IMR-90 (cell line): ENCODE measurements at regions not wholly inside any gene's neighbourhood (a gene's known extent, or its start where the extent isn't known, plus 50 kb on each side); places are given as distances from the start of the nearest gene placed in this dataset.

Experiments
- ATAC-seq: fragments of 200-7000 bp; cut with Tn5 transposase; 2 replicates; pipeline ENCODE4 v1.9.1; 2020; ENCODE audit warnings: low read depth, mild to moderate bottlenecking, moderate library complexity
- BruUV-seq: library from RNA; stranded (reverse); fragments of 400-500 nt; replicated peaks from 2 replicates; lab custom pipeline; 2021; lab: Mats Ljungman, UMichigan
- CTCF ChIA-PET: fragments of 300-600 bp; formaldehyde crosslinking; extraction: SDS; loops from one replicate; lab custom pipeline; 2021; ENCODE audit warnings: antibody characterized with exemption; lab: Yijun Ruan, JAX
- POLR2A ChIA-PET: fragments of 300-600 bp; sonication (Branson Sonifier 250); formaldehyde crosslinking; loops from one replicate; lab custom pipeline; 2022; ENCODE audit warnings: antibody characterized with exemption; ENCODE audit not compliant: unreplicated experiment; lab: Charles Lee
- DNase-seq: peaks from one replicate; pipeline ENCODE4 v3.0.0; 2013
- H2AFZ ChIP-seq: replicated peaks from 2 replicates; pipeline ENCODE3; 2013; ENCODE audit warnings: low read length, mild to moderate bottlenecking; ENCODE audit not compliant: poor library complexity
- H2AK5ac ChIP-seq: 2 replicates; pipeline ENCODE4 v1.6.1; 2013; ENCODE audit warnings: low read depth, low read length, inconsistent platforms
- H2AK9ac ChIP-seq: replicated peaks from 2 replicates; pipeline ENCODE3; 2013; ENCODE audit warnings: mild to moderate bottlenecking, low read depth, low read length, moderate library complexity; ENCODE audit not compliant: poor library complexity
- H2BK120ac ChIP-seq: 2 replicates; pipeline ENCODE4 v1.6.1; 2013; ENCODE audit warnings: low read depth, low read length, inconsistent platforms
- H2BK15ac ChIP-seq: 3 replicates; pipeline ENCODE4 v1.6.1; 2013; ENCODE audit warnings: low read depth, low read length, inconsistent platforms
- H2BK20ac ChIP-seq: 2 replicates; pipeline ENCODE4 v1.6.1; 2013; ENCODE audit warnings: low read depth, mild to moderate bottlenecking, inconsistent platforms, low read length, moderate library complexity
- H2BK5ac ChIP-seq: 2 replicates; pipeline ENCODE4 v1.6.1; 2013; ENCODE audit warnings: mild to moderate bottlenecking, low read depth, low read length, inconsistent platforms; ENCODE audit not compliant: poor library complexity, severe bottlenecking
- H3K14ac ChIP-seq: replicated peaks from 2 replicates; pipeline ENCODE4 v1.6.1; 2013; ENCODE audit warnings: low read depth, low read length, inconsistent platforms
- H3K18ac ChIP-seq: 2 replicates; pipeline ENCODE4 v1.6.1; 2013; ENCODE audit warnings: low read depth, low read length, control low read depth
- H3K23ac ChIP-seq: 2 replicates; pipeline ENCODE4 v1.6.1; 2013; ENCODE audit warnings: low read depth, low read length, inconsistent platforms
- H3K27ac ChIP-seq: 2 replicates; pipeline ENCODE4 v1.5.1; 2013; ENCODE audit warnings: mild to moderate bottlenecking, control low read depth, low read length; ENCODE audit not compliant: insufficient read depth
- H3K27me3 ChIP-seq: 2 replicates; pipeline ENCODE4 v1.6.1; 2013; ENCODE audit warnings: low read length; ENCODE audit not compliant: control insufficient read depth, insufficient read depth
- H3K36me3 ChIP-seq: 2 replicates; pipeline ENCODE4 v1.6.1; 2013; ENCODE audit warnings: low read length, mixed read lengths; ENCODE audit not compliant: control insufficient read depth, insufficient read depth
- H3K4ac ChIP-seq: 2 replicates; pipeline ENCODE4 v1.6.1; 2013; ENCODE audit warnings: low read depth, low read length, inconsistent platforms
- H3K4me1 ChIP-seq: 2 replicates; pipeline ENCODE4 v1.6.1; 2013; ENCODE audit warnings: low read length, mixed read lengths; ENCODE audit not compliant: control insufficient read depth, insufficient read depth
- H3K4me2 ChIP-seq: 2 replicates; pipeline ENCODE4 v1.6.1; 2013; ENCODE audit warnings: low read depth, mild to moderate bottlenecking, control low read depth, low read length, moderate library complexity
- H3K4me3 ChIP-seq: 2 replicates; pipeline ENCODE4 v1.5.1; 2013; ENCODE audit warnings: low read depth, mild to moderate bottlenecking, control low read depth, low read length, moderate library complexity; ENCODE audit not compliant: insufficient read depth
- H3K56ac ChIP-seq: 2 replicates; pipeline ENCODE4 v1.6.1; 2013; ENCODE audit warnings: low read length, inconsistent platforms; ENCODE audit not compliant: insufficient read depth; ENCODE audit errors: extremely low read depth
- H3K79me1 ChIP-seq, 2 experiments: 2 replicates each; pipeline ENCODE4 v1.6.1; 2013; ENCODE audit warnings: low read length in 2 of 2, inconsistent platforms in 1 of 2, low read depth in 1 of 2
- H3K9ac ChIP-seq: 2 replicates; pipeline ENCODE4 v1.6.1; 2013; ENCODE audit warnings: low read depth, low read length, control low read depth
- H3K9me1 ChIP-seq: 2 replicates; pipeline ENCODE4 v1.6.1; 2013; ENCODE audit warnings: low read length, inconsistent platforms; ENCODE audit not compliant: insufficient read depth
- H3K9me3 ChIP-seq: 2 replicates; pipeline ENCODE4 v1.6.1; 2013; ENCODE audit warnings: low read length; ENCODE audit not compliant: control insufficient read depth, insufficient read depth
- H4K20me1 ChIP-seq: 2 replicates; pipeline ENCODE4 v1.6.1; 2013; ENCODE audit warnings: low read length, inconsistent platforms; ENCODE audit not compliant: insufficient read depth
- H4K5ac ChIP-seq: 2 replicates; pipeline ENCODE4 v1.6.1; 2013; ENCODE audit warnings: mild to moderate bottlenecking, low read depth, low read length, control low read depth
- H4K8ac ChIP-seq, 2 experiments: 2 replicates each; pipeline ENCODE4 v1.6.1; 2013; ENCODE audit warnings: low read depth in 2 of 2, low read length in 2 of 2, control low read depth in 1 of 2, inconsistent platforms in 1 of 2
- H4K91ac ChIP-seq: 2 replicates; pipeline ENCODE4 v1.6.1; 2013; ENCODE audit warnings: low read depth, low read length, inconsistent platforms; ENCODE audit not compliant: insufficient read depth
- BHLHE40 ChIP-seq: fragments of 150-350 bp; IDR thresholded peaks from 2 replicates; pipeline ENCODE4 v1.6.1; 2016; ENCODE audit warnings: mild to moderate bottlenecking, low read depth, low read length
- CEBPB ChIP-seq: IDR thresholded peaks from 2 replicates; pipeline ENCODE4 v1.6.1; 2012; ENCODE audit warnings: low read depth, low read length, improper control_type of control experiment
- CHD1 ChIP-seq: IDR thresholded peaks from 2 replicates; pipeline ENCODE4 v1.6.1; 2012; ENCODE audit warnings: low read depth, low read length, improper control_type of control experiment
- FOS ChIP-seq: fragments of 150-350 bp; IDR thresholded peaks from 2 replicates; pipeline ENCODE4 v1.6.1; 2016; ENCODE audit warnings: low read depth, low read length
- MAFK ChIP-seq: IDR thresholded peaks from 2 replicates; pipeline ENCODE4 v1.6.1; 2012; ENCODE audit warnings: low read depth, low read length, improper control_type of control experiment
- MAZ ChIP-seq: IDR thresholded peaks from 2 replicates; pipeline ENCODE4 v1.6.1; 2012; ENCODE audit warnings: low read depth, mild to moderate bottlenecking, low read length, improper control_type of control experiment, moderate library complexity, borderline replicate concordance
- MXI1 ChIP-seq: IDR thresholded peaks from 2 replicates; pipeline ENCODE4 v1.6.1; 2012; ENCODE audit warnings: low read depth, mild to moderate bottlenecking, low read length, moderate library complexity, borderline replicate concordance
- NFE2L2 ChIP-seq: fragments of 150-350 bp; IDR thresholded peaks from 2 replicates; pipeline ENCODE4 v1.6.1; 2016; ENCODE audit warnings: low read depth, mild to moderate bottlenecking, low read length
- POLR2A ChIP-seq: IDR thresholded peaks from 2 replicates; pipeline ENCODE4 v1.6.1; 2012; ENCODE audit warnings: mild to moderate bottlenecking, low read depth, low read length
- RAD21 ChIP-seq: IDR thresholded peaks from 2 replicates; pipeline ENCODE4 v1.6.1; 2012; ENCODE audit warnings: low read length, improper control_type of control experiment
- RCOR1 ChIP-seq: IDR thresholded peaks from 2 replicates; pipeline ENCODE4 v1.6.1; 2012; ENCODE audit warnings: mild to moderate bottlenecking, low read length, improper control_type of control experiment; ENCODE audit not compliant: insufficient replicate concordance
- RFX5 ChIP-seq: IDR thresholded peaks from 2 replicates; pipeline ENCODE4 v1.8.0; 2012; ENCODE audit warnings: low read depth, mild to moderate bottlenecking, low read length, moderate library complexity
- SMC3 ChIP-seq: fragments of 150-350 bp; IDR thresholded peaks from 2 replicates; pipeline ENCODE4 v1.6.1; 2016; ENCODE audit warnings: low read depth, mild to moderate bottlenecking, antibody characterized with exemption, low read length, moderate library complexity
- WGBS, 2 experiments: methylation state at CpG; one replicate each; pipeline versions ENCODE4 v1.1.5 to v1.1.7; 2013; ENCODE audit warnings: missing lambda C conversion rate in 2 of 2; ENCODE audit not compliant: insufficient read length in 1 of 2; ENCODE audit errors: extremely low coverage in 2 of 2; 5-methylcytosine and 5-hydroxymethylcytosine counted together
- dilution Hi-C: fragments of 300-500 bp; cut with HindIII; formaldehyde crosslinking; loops from one replicate; pipeline ENCODE4 v1.14.3; 2018; ENCODE audit warnings: low sequenced_read_pairs; ENCODE audit not compliant: unreplicated experiment
- in situ Hi-C: fragments of 300-500 bp; cut with MboI; formaldehyde crosslinking; loops from 3 replicates; pipeline ENCODE4 v1.14.3; 2019; ENCODE audit warnings: low sequenced_read_pairs, inconsistent platforms, mixed read lengths
- intact Hi-C: fragments of 100-400 bp; cut with micrococcal nuclease; formaldehyde crosslinking; loops from 2 replicates; pipeline ENCODE4 v1.10.0; 2022
- TF ChIP-seq, protein P1 (sequence below): conservative IDR thresholded peaks from 2 replicates; pipeline ENCODE4 v1.5.1; 2012; ENCODE audit warnings: mild to moderate bottlenecking, low read depth, low read length, improper control_type of control experiment
- TF ChIP-seq, protein P2 (sequence below): fragments of 150-350 bp; IDR thresholded peaks from 2 replicates; pipeline ENCODE4 v1.6.1; 2017; ENCODE audit warnings: mild to moderate bottlenecking, antibody characterized with exemption, low read length, low read depth
- TF ChIP-seq, protein P3 (sequence below): fragments of 150-350 bp; IDR thresholded peaks from 2 replicates; pipeline ENCODE4 v1.6.1; 2016; ENCODE audit warnings: low read depth, mild to moderate bottlenecking, low read length, moderate library complexity, borderline replicate concordance

- no peak overlapping the region for H2AK5ac ChIP-seq
- no peak for TF ChIP-seq FOS
- TF ChIP-seq SMC3: no peak
- TF ChIP-seq POLR2A: no peak
- TF ChIP-seq, protein P1, sequence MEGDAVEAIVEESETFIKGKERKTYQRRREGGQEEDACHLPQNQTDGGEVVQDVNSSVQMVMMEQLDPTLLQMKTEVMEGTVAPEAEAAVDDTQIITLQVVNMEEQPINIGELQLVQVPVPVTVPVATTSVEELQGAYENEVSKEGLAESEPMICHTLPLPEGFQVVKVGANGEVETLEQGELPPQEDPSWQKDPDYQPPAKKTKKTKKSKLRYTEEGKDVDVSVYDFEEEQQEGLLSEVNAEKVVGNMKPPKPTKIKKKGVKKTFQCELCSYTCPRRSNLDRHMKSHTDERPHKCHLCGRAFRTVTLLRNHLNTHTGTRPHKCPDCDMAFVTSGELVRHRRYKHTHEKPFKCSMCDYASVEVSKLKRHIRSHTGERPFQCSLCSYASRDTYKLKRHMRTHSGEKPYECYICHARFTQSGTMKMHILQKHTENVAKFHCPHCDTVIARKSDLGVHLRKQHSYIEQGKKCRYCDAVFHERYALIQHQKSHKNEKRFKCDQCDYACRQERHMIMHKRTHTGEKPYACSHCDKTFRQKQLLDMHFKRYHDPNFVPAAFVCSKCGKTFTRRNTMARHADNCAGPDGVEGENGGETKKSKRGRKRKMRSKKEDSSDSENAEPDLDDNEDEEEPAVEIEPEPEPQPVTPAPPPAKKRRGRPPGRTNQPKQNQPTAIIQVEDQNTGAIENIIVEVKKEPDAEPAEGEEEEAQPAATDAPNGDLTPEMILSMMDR: no peak
- no peak for TF ChIP-seq RAD21
- TF ChIP-seq MAZ: no peak
- TF ChIP-seq BHLHE40: no peak
- no peak for TF ChIP-seq CHD1
- no peak for TF ChIP-seq RFX5
- TF ChIP-seq, protein P2, sequence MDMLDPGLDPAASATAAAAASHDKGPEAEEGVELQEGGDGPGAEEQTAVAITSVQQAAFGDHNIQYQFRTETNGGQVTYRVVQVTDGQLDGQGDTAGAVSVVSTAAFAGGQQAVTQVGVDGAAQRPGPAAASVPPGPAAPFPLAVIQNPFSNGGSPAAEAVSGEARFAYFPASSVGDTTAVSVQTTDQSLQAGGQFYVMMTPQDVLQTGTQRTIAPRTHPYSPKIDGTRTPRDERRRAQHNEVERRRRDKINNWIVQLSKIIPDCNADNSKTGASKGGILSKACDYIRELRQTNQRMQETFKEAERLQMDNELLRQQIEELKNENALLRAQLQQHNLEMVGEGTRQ: no peak
- no peak for TF ChIP-seq RCOR1
- TF ChIP-seq CEBPB: no peak
- TF ChIP-seq MXI1: no peak
- no peak for TF ChIP-seq NFE2L2
- no peak for TF ChIP-seq MAFK
- TF ChIP-seq, protein P3, sequence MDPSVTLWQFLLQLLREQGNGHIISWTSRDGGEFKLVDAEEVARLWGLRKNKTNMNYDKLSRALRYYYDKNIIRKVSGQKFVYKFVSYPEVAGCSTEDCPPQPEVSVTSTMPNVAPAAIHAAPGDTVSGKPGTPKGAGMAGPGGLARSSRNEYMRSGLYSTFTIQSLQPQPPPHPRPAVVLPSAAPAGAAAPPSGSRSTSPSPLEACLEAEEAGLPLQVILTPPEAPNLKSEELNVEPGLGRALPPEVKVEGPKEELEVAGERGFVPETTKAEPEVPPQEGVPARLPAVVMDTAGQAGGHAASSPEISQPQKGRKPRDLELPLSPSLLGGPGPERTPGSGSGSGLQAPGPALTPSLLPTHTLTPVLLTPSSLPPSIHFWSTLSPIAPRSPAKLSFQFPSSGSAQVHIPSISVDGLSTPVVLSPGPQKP: no peak
- CTCF ChIA-PET: no interaction called here
- no peak overlapping the region for H4K5ac ChIP-seq
- ATAC-seq: no peak
- no peak overlapping the region for H3K56ac ChIP-seq
- dilution Hi-C loops: no loop called here
- H3K14ac ChIP-seq: no peak overlapping the region
- H2BK15ac ChIP-seq: no peak overlapping the region
- no peaks in the 10 kb centered on the region for H3K79me1 ChIP-seq
- no peak overlapping the region for H2BK120ac ChIP-seq
- no peak overlapping the region for H2AK9ac ChIP-seq
- no peak overlapping the region for H3K18ac ChIP-seq
- no peak overlapping the region for H4K8ac ChIP-seq
- no peaks in the 10 kb centered on the region for H4K20me1 ChIP-seq
- no CpG with 5 or more reads among the region's 1 CpG for WGBS, 2 experiments
- BruUV-seq: no TSS peak
- no peak for DNase-seq
- no peak overlapping the region for H3K4me2 ChIP-seq
- intact Hi-C loops: no loop called here
- no peak overlapping the region for H3K9ac ChIP-seq
- H3K4me3 ChIP-seq: no peak overlapping the region
- H3K9me3 ChIP-seq: no peaks in the 10 kb centered on the region
- H3K4ac ChIP-seq: no peak overlapping the region
- no peak overlapping the region for H3K27ac ChIP-seq
- H3K9me1 ChIP-seq: no peaks in the 10 kb centered on the region
- H2AFZ ChIP-seq: no peak overlapping the region
- no peak overlapping the region for H3K23ac ChIP-seq
- no peaks in the 10 kb centered on the region for H3K36me3 ChIP-seq
- POLR2A ChIA-PET: interaction anchor here (0.6 kb wide), 1 partner anchor 594 kb away, joined by 5 read pairs; no protein-coding TSS in a partner anchor
- H2BK20ac ChIP-seq: no peak overlapping the region
- H4K91ac ChIP-seq: no peak overlapping the region
- in situ Hi-C loops: no loop called here
- H3K27me3 ChIP-seq: no peaks in the 10 kb centered on the region
- H2BK5ac ChIP-seq: no peak overlapping the region
- no peaks in the 10 kb centered on the region; the same call in 1 of the 2 replicates for H3K4me1 ChIP-seq
These were observed 548.0 kb downstream of the ARL4A start for GRCh38 chr7:13235436-13235835.
